ENCODE measurements at regions not wholly inside any gene's neighbourhood (a gene's known extent, or its start where the extent isn't known, plus 50 kb on each side); places are given as distances from the start of the nearest gene placed in this dataset.
A peak's percentile ranks its signal among the peaks of the same experiment; 100 is the strongest.

DNA sequence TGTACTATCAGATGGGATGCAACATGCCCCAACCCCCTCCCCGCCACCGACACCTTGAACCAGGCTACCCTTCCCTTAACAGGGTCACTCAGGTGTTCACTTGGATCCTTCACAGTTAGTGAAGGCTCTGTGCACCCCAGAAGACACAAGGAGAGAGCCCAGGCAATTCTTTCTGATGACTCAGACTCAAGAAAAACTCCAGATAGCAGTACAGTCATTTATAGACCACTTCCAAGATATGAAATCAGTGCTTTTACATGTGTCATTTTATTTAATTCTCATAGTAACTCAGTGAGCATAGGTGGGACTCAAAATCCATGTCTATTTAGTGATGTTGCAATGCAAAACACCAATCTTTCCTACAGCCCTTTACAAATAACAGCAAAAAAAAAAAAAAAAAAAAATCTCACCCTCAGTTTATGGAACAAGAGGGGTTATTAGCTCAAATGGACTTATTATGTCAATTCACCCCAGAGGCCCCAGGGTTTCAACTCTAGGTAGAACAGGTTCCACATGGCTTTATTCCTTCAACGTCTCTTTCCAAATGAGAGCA, 71.9 kb downstream of the FOXD1 start (continued):
- peak in 1 of 2 experiments; percentile 90; a peak in 2 of 4 replicates for TF ChIP-seq EP300 (IDR thresholded peaks at IDR 0.05; ENCODE audit: borderline replicate concordance in 1 of 2, low read depth in 1 of 2, low read length in 1 of 2)
- TF ChIP-seq, protein P1, sequence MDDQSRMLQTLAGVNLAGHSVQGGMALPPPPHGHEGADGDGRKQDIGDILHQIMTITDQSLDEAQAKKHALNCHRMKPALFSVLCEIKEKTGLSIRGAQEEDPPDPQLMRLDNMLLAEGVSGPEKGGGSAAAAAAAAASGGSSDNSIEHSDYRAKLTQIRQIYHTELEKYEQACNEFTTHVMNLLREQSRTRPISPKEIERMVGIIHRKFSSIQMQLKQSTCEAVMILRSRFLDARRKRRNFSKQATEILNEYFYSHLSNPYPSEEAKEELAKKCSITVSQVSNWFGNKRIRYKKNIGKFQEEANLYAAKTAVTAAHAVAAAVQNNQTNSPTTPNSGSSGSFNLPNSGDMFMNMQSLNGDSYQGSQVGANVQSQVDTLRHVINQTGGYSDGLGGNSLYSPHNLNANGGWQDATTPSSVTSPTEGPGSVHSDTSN (IDR thresholded peaks at IDR 0.05), result peak; percentile 82
- peak; percentile 61; the same call in 1 of the 2 replicates for TF ChIP-seq TEAD4 (IDR thresholded peaks at IDR 0.05; ENCODE audit: borderline replicate concordance, insufficient read depth)

DNA sequence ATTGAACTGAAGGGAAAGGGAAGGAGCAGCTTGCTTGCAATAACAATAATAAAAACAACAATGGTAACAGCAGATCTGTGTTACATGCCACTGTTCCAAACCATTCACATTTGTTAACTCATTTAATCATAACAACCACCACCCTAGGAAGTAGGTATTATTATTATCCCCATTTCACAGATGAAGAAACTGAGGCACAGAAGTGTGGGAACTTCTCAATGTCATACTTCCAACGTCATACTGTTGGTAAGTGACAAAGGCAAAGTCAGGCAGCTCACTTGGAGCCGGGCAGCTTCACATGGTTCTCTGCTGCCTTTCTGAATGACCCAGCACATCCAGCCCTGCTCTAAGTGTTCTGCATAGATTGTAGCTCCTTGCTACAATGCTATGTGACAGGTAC, 72.6 kb downstream of the FOXD1 start:
- ChIA-PET POLR2A (no interaction called here), CTCF (no interaction called here)
- Histone ChIP-seq H3K9me3 (no peaks in the 10 kb centered on the region), H2AFZ (ENCODE audit: low read depth) (no peak overlapping the region), H3K4me3 (ENCODE audit: low read depth in 2 of 2, low read length in 1 of 2) (no peak overlapping the region), H3K27ac (ENCODE audit: low read depth in 2 of 2, low read length in 1 of 2) (peak overlapping the region; percentile 88 to 99; a peak in 3 of 4 replicates), H3K4me2 (no peak overlapping the region), H3F3A (replicated peaks; ENCODE audit: insufficient read depth) (peaks cover 67% of the 10 kb centered on the region), H4K20me1 (ENCODE audit: insufficient read depth) (no peaks in the 10 kb centered on the region), H3K27me3 (ENCODE audit: insufficient read depth) (no peaks in the 10 kb centered on the region), H3K9me2 (no peaks in the 10 kb centered on the region), H3K36me3 (replicated peaks in 1 of 2; ENCODE audit: control insufficient read depth in 1 of 2, insufficient read depth in 2 of 2, low read length in 1 of 2) (no peaks in the 10 kb centered on the region), H3K4me1 (ENCODE audit: control insufficient read depth in 1 of 2, insufficient read depth in 2 of 2, low read depth in 1 of 2, low read length in 1 of 2) (peaks cover 0 to 33% of the 10 kb centered on the region in 2 experiments), H3K9ac (peak overlapping the region; percentile 8; the same call in 1 of the 2 replicates), H3K79me2 (ENCODE audit: insufficient read depth) (0 out of 2 replicates have a peak, but pooled peaks cover 5% of the 10 kb centered on the region)
- TF ChIP-seq TCF12 (IDR thresholded peaks at IDR 0.05) (no peak), NFIC (IDR thresholded peaks at IDR 0.05; ENCODE audit: borderline replicate concordance) (no peak), GATA2 (CRISPR knock-in tag; IDR thresholded peaks at IDR 0.05) (no peak), RAD21 (IDR thresholded peaks at IDR 0.05; ENCODE audit: low read length) (no peak), ZBTB33 (IDR thresholded peaks at IDR 0.05; ENCODE audit: borderline replicate concordance, low read depth) (no peak), MXI1 (IDR thresholded peaks at IDR 0.05; ENCODE audit: low read depth, low read length) (no peak), TAF1 (IDR thresholded peaks at IDR 0.05; ENCODE audit: borderline replicate concordance, low read depth, low read length) (no peak), FOXJ3 (CRISPR knock-in tag; IDR thresholded peaks at IDR 0.05) (no peak), USF2 (IDR thresholded peaks at IDR 0.05; ENCODE audit: borderline replicate concordance, low read depth, low read length) (no peak), CTCF (IDR thresholded peaks at IDR 0.05) (no peak), POLR2AphosphoS5 (IDR thresholded peaks at IDR 0.05; ENCODE audit: low read depth, low read length) (no peak), SMC3 (IDR thresholded peaks at IDR 0.05; ENCODE audit: low read depth, low read length) (no peak), GABPA (IDR thresholded peaks at IDR 0.05; ENCODE audit: low read depth) (no peak), JUND (IDR thresholded peaks at IDR 0.05) (no peak)
- TF ChIP-seq, protein P2, sequence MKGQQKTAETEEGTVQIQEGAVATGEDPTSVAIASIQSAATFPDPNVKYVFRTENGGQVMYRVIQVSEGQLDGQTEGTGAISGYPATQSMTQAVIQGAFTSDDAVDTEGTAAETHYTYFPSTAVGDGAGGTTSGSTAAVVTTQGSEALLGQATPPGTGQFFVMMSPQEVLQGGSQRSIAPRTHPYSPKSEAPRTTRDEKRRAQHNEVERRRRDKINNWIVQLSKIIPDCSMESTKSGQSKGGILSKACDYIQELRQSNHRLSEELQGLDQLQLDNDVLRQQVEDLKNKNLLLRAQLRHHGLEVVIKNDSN (IDR thresholded peaks at IDR 0.05; ENCODE audit: borderline replicate concordance, low read depth), result no peak
- TF ChIP-seq, protein P3, sequence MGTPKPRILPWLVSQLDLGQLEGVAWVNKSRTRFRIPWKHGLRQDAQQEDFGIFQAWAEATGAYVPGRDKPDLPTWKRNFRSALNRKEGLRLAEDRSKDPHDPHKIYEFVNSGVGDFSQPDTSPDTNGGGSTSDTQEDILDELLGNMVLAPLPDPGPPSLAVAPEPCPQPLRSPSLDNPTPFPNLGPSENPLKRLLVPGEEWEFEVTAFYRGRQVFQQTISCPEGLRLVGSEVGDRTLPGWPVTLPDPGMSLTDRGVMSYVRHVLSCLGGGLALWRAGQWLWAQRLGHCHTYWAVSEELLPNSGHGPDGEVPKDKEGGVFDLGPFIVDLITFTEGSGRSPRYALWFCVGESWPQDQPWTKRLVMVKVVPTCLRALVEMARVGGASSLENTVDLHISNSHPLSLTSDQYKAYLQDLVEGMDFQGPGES (IDR thresholded peaks at IDR 0.05; ENCODE audit: low read depth, low read length), result no peak
- WGBS (ENCODE audit: low lambda C conversion rate), result 95% methylated on average over 2 of the region's 2 CpGs
- no peak for DNase-seq
